ENCODE measurements at regions not wholly inside any gene's neighbourhood (a gene's known extent, or its start where the extent isn't known, plus 50 kb on each side); places are given as distances from the start of the nearest gene placed in this dataset.

- H3K27ac ChIP-seq = no peak overlapping the region
- POLR2A ChIA-PET (ENCODE audit: low non-redundant PET) = no interaction called here
- no peak for TF ChIP-seq CTCF (conservative IDR thresholded peaks at IDR 0.05; ENCODE audit: low read depth)
- CTCF ChIA-PET = interaction anchor here (1.5 kb wide), 1 partner anchor 13 kb away, joined by 5 read pairs; no protein-coding TSS in a partner anchor
- no peak for DNase-seq (ENCODE audit: low spot score)
These were observed 97.4 kb upstream of the THY1 start for GRCh38 chr11:119520400-119520799.

GRCh38 chr11:119519796-119520195, 96.8 kb upstream of the THY1 start:
- no peak overlapping the region for H3K27ac ChIP-seq
- no peak for TF ChIP-seq CTCF (conservative IDR thresholded peaks at IDR 0.05; ENCODE audit: low read depth)
- ChIA-PET CTCF (interaction anchor here (1.5 kb wide), 1 partner anchor 14 kb away, joined by 5 read pairs; no protein-coding TSS in a partner anchor), POLR2A (ENCODE audit: low non-redundant PET) (no interaction called here)
- DNase-seq (ENCODE audit: low spot score) = no peak

- DNase-seq (ENCODE audit: low spot score) = peak; percentile 52
- ChIA-PET CTCF (no interaction called here), POLR2A (ENCODE audit: low non-redundant PET) (interaction anchor here (0.6 kb wide), 1 partner anchor 23 kb away, joined by 5 read pairs; no protein-coding TSS in a partner anchor)
- TF ChIP-seq CTCF (conservative IDR thresholded peaks at IDR 0.05; ENCODE audit: low read depth) = no peak
- H3K27ac ChIP-seq = no peak overlapping the region
These were observed 96.1 kb upstream of the THY1 start for GRCh38 chr11:119518746-119519730.

- CTCF ChIA-PET = no interaction called here
- DNase-seq (ENCODE audit: low spot score) = no peak
- H3K27ac ChIP-seq = no peak overlapping the region
- POLR2A ChIA-PET (ENCODE audit: low non-redundant PET) = no interaction called here
- TF ChIP-seq CTCF (conservative IDR thresholded peaks at IDR 0.05; ENCODE audit: low read depth) = no peak
These were observed 92.9 kb upstream of the THY1 start for GRCh38 chr11:119515771-119516400.

DNA sequence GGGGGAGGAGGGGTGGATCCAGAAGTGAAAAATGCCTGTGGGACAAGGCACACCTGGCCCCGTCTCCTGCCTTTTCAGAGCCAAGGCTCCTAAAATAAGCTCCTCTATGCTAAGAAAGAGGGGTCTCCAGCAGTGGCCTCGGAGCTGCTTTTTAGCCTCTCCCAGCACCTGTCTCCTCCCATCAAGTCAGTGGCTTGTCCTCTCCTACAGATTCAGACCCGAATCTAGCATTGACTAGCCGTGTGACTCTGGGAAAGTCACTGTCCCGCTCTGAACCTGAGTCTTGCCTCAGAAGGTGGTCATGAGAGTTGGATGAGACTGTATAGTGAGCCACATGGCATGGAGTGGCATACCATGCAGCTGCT, 90.8 kb upstream of the THY1 start:
- ChIA-PET CTCF (interaction anchor here (0.6 kb wide), 1 partner anchor 17 kb away, joined by 3 read pairs; no protein-coding TSS in a partner anchor), POLR2A (ENCODE audit: low non-redundant PET) (no interaction called here)
- no peak overlapping the region for H3K27ac ChIP-seq
- TF ChIP-seq CTCF (conservative IDR thresholded peaks at IDR 0.05; ENCODE audit: low read depth) = no peak
- no peak for DNase-seq (ENCODE audit: low spot score)

DNA sequence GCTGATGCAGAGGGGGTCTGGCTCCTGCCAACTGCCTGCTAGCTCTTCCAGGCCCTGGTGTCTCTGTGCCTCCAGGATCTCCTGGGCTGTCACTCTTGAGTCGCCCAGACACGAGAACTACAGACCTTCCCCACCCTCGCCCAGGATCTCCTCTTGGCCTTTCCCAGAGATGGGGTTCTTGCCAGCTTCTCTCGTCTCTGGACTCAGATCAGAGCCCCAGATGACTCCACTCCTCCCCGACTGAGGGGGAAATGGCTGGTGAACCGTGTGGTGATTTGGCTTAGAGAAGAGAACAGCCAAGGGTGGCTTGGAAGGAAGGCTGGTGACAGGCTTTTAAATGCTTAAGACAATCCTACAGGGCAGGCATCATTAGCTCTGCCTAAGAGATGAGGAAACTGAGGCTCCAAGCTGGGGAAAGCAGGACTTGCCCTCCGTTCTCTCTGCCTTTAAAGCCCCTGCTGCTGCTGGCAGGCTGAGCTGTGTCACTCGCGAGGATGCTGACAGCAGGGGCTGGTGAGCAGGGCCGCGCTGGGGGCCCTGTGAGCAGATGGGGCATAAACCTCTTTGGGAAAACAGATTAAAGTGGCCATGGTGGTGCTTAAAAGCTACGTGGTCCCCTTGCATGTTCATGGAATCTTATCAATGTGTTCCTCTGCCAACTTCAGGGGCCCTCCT, 90.3 kb upstream of the THY1 start:
- POLR2A ChIA-PET (ENCODE audit: low non-redundant PET) = no interaction called here

More for the DNA sequence above, 90.3 kb upstream of the THY1 start:
- TF ChIP-seq CTCF (conservative IDR thresholded peaks at IDR 0.05; ENCODE audit: low read depth) = no peak
- no peak for DNase-seq (ENCODE audit: low spot score)
- no peak overlapping the region for H3K27ac ChIP-seq
- CTCF ChIA-PET = interaction anchor here (0.5 to 1.1 kb wide), 5 partner anchors 17 to 239 kb away, joined by 3 to 4 read pairs (median 3); no protein-coding TSS in a partner anchor
